SK-N-SH (cell line): ENCODE measurements at regions not wholly inside any gene's neighbourhood (a gene's known extent, or its start where the extent isn't known, plus 50 kb on each side); places are given as distances from the start of the nearest gene placed in this dataset.
A peak's percentile ranks its signal among the peaks of the same experiment; 100 is the strongest.
"Not testable (repeated sequence)": the region's sequence is repeated elsewhere in the genome, so short reads cannot be mapped to it uniquely, and the experiment has no call there.

ENCODE experiments used
- CTCF ChIA-PET: fragments of 300-600, 350-600 bp; formaldehyde crosslinking; extraction: SDS; loops from one replicate; lab custom pipeline; 2021; lab: Yijun Ruan, JAX
- POLR2A ChIA-PET: fragments of 350-600 bp; sonication (Branson Sonifier 250); formaldehyde crosslinking; extraction: SDS; loops from one replicate; lab custom pipeline; 2020; ENCODE audit warnings: antibody characterized with exemption, inconsistent platforms; lab: Yijun Ruan, JAX
- DNase-seq: peaks from one replicate; pipeline ENCODE4 v3.0.0; 2012
- H2AFZ ChIP-seq: fragments of 200-600 bp; sonication (generic); 2 replicates; pipeline ENCODE4 v1.8.1; 2016; ENCODE audit warnings: antibody characterized with exemption, mild to moderate bottlenecking, low read depth
- H3F3A ChIP-seq: fragments of 200-600 bp; sonication (generic); replicated peaks from 2 replicates; pipeline ENCODE3; 2016; ENCODE audit warnings: antibody characterized with exemption, mild to moderate bottlenecking; ENCODE audit not compliant: insufficient read depth
- H3K27ac ChIP-seq, 2 experiments: fragments of 200-500 bp in 1 of 2; fragments of 200-600 bp in 1 of 2; sonication (Bioruptor generic) in 1 of 2; sonication (generic), shearing (Covaris generic) in 1 of 2; 2 replicates each; pipeline versions ENCODE4 v1.5.1 to v1.6.1; 2014 to 2016; ENCODE audit warnings: low read depth in 2 of 2, inconsistent platforms in 1 of 2, low read length in 1 of 2, mild to moderate bottlenecking in 1 of 2, mixed read lengths in 1 of 2
- H3K27me3 ChIP-seq: fragments of 200-600 bp; sonication (generic), shearing (Covaris generic); 2 replicates; pipeline ENCODE4 v1.6.1; 2016; ENCODE audit warnings: mixed run types; ENCODE audit not compliant: insufficient read depth
- H3K36me3 ChIP-seq, 2 experiments: fragments of 200-500 bp in 1 of 2; fragments of 200-600 bp in 1 of 2; sonication (Bioruptor generic) in 1 of 2; sonication (generic) in 1 of 2; replicated peaks in 1 of 2; 2 replicates each; pipeline versions ENCODE3 to v1.5.1; 2014 to 2016; ENCODE audit warnings: low read length in 1 of 2, mild to moderate bottlenecking in 1 of 2; ENCODE audit not compliant: insufficient read depth in 2 of 2, control insufficient read depth in 1 of 2
- H3K4me1 ChIP-seq, 2 experiments: fragments of 200-500 bp in 1 of 2; fragments of 200-600 bp in 1 of 2; sonication (Bioruptor generic) in 1 of 2; sonication (generic), shearing (Covaris generic) in 1 of 2; 2 replicates each; pipeline versions ENCODE4 v1.5.1 to v1.6.1; 2014 to 2016; ENCODE audit warnings: low read depth in 1 of 2, low read length in 1 of 2, mixed run types in 1 of 2; ENCODE audit not compliant: insufficient read depth in 2 of 2, control insufficient read depth in 1 of 2
- H3K4me2 ChIP-seq: fragments of 200-600 bp; sonication (generic), shearing (Covaris generic); 2 replicates; pipeline ENCODE4 v1.6.1; 2017; ENCODE audit warnings: mixed run types
- H3K4me3 ChIP-seq, 2 experiments: fragments of 200-500 bp in 1 of 2; fragments of 200-600 bp in 1 of 2; sonication (Bioruptor generic) in 1 of 2; sonication (generic), shearing (Covaris generic) in 1 of 2; 2 replicates each; pipeline versions ENCODE4 v1.5.1 to v1.8.1; 2014 to 2016; ENCODE audit warnings: low read depth in 2 of 2, inconsistent platforms in 1 of 2, low read length in 1 of 2, mild to moderate bottlenecking in 1 of 2, mixed read lengths in 1 of 2, moderate library complexity in 1 of 2
- H3K79me2 ChIP-seq: fragments of 200-600 bp; sonication (generic); 2 replicates; pipeline ENCODE4 v1.8.1; 2017; ENCODE audit warnings: mild to moderate bottlenecking; ENCODE audit not compliant: insufficient read depth
- H3K9ac ChIP-seq: fragments of 200-600 bp; sonication (generic); 2 replicates; pipeline ENCODE4 v1.6.1; 2017; ENCODE audit warnings: mixed run types
- H3K9me2 ChIP-seq: fragments of 200-600 bp; sonication (generic); 2 replicates; pipeline ENCODE4 v1.6.1; 2017; ENCODE audit warnings: mixed run types
- H3K9me3 ChIP-seq: fragments of 200-600 bp; sonication (generic); 2 replicates; pipeline ENCODE4 v1.6.1; 2017; ENCODE audit warnings: mixed run types, mild to moderate bottlenecking, moderate library complexity
- H4K20me1 ChIP-seq: fragments of 200-600 bp; sonication (generic); 2 replicates; pipeline ENCODE4 v1.6.1; 2017; ENCODE audit warnings: mild to moderate bottlenecking, mixed run types; ENCODE audit not compliant: insufficient read depth
- CHD2 ChIP-seq: fragments of 150-350 bp; IDR thresholded peaks from 2 replicates; pipeline ENCODE4 v1.6.1; 2018; ENCODE audit warnings: low read length; ENCODE audit not compliant: partially characterized antibody
- CTCF ChIP-seq: fragments of 200-600 bp; sonication (generic); IDR thresholded peaks from 2 replicates; pipeline ENCODE4 v1.6.1; 2017; ENCODE audit warnings: antibody characterized with exemption, mild to moderate bottlenecking, moderate library complexity
- ELF1 ChIP-seq: IDR thresholded peaks from 2 replicates; pipeline ENCODE4 v1.4.0; 2012
- EP300 ChIP-seq, 2 experiments: IDR thresholded peaks; 2 replicates each; pipeline versions ENCODE4 v1.4.0 to v1.6.1; 2012; ENCODE audit warnings: borderline replicate concordance in 1 of 2, low read depth in 1 of 2, low read length in 1 of 2
- EZH2phosphoT487 ChIP-seq: fragments of 200-600 bp; sonication (generic); IDR thresholded peaks from 2 replicates; pipeline ENCODE4 v1.6.1; 2017; ENCODE audit warnings: low read depth, mixed run types, mild to moderate bottlenecking, antibody characterized with exemption, moderate library complexity, borderline replicate concordance
- FOSL2 ChIP-seq: IDR thresholded peaks from 2 replicates; pipeline ENCODE4 v1.4.0; 2012; ENCODE audit warnings: low read depth, mild to moderate bottlenecking, moderate library complexity, borderline replicate concordance
- GABPA ChIP-seq: IDR thresholded peaks from 2 replicates; pipeline ENCODE4 v1.4.0; 2012; ENCODE audit warnings: low read depth, mild to moderate bottlenecking
- IRF3 ChIP-seq: fragments of 150-350 bp; IDR thresholded peaks from 2 replicates; pipeline ENCODE4 v1.6.1; 2016; ENCODE audit warnings: mild to moderate bottlenecking, low read depth, low read length
- JUND ChIP-seq: IDR thresholded peaks from 2 replicates; pipeline ENCODE4 v1.4.0; 2012
- MAX ChIP-seq: IDR thresholded peaks from 2 replicates; pipeline ENCODE4 v1.4.0; 2012; ENCODE audit warnings: low read depth
- MXI1 ChIP-seq: IDR thresholded peaks from 2 replicates; pipeline ENCODE4 v1.6.1; 2012; ENCODE audit warnings: mild to moderate bottlenecking, low read depth, low read length, improper control_type of control experiment
- NFIC ChIP-seq: IDR thresholded peaks from 2 replicates; pipeline ENCODE4 v1.4.0; 2012; ENCODE audit warnings: borderline replicate concordance
- PBX3 ChIP-seq: IDR thresholded peaks from 2 replicates; pipeline ENCODE4; 2012
- RCOR1 ChIP-seq: fragments of 150-350 bp; IDR thresholded peaks from 2 replicates; pipeline ENCODE4 v1.6.1; 2017; ENCODE audit warnings: antibody characterized with exemption, low read length
- RFX5 ChIP-seq: IDR thresholded peaks from 2 replicates; pipeline ENCODE4 v1.6.1; 2012; ENCODE audit warnings: mild to moderate bottlenecking, improper control_type of control experiment, low read length
- RXRA ChIP-seq: IDR thresholded peaks from 2 replicates; pipeline ENCODE4 v1.4.0; 2012; ENCODE audit warnings: low read depth, mild to moderate bottlenecking, borderline replicate concordance
- SMC3 ChIP-seq: IDR thresholded peaks from 2 replicates; pipeline ENCODE4 v1.6.1; 2012; ENCODE audit warnings: low read depth, low read length, improper control_type of control experiment
- TCF12 ChIP-seq: IDR thresholded peaks from 2 replicates; pipeline ENCODE4 v1.4.0; 2012
- TEAD4 ChIP-seq: IDR thresholded peaks from 2 replicates; pipeline ENCODE4 v1.4.0; 2012; ENCODE audit warnings: mild to moderate bottlenecking, borderline replicate concordance; ENCODE audit not compliant: insufficient read depth
- USF1 ChIP-seq: IDR thresholded peaks from 2 replicates; pipeline ENCODE4 v1.4.0; 2012; ENCODE audit warnings: low read depth, borderline replicate concordance
- WGBS: methylation state at CpG from one replicate; pipeline ENCODE4 v1.1.6; 2017; ENCODE audit warnings: low lambda C conversion rate; 5-methylcytosine and 5-hydroxymethylcytosine counted together

- peaks cover 5% of the 10 kb centered on the region for H3F3A ChIP-seq
- DNase-seq, result peak; percentile 4
- H3K36me3 ChIP-seq, result no peaks in the 10 kb centered on the region
- ChIA-PET CTCF (interaction anchor here (1.0 to 8.0 kb wide), 4 partner anchors 24 to 148 kb away, joined by 3 to 44 read pairs (median 3); no protein-coding TSS in a partner anchor), POLR2A (no interaction called here)
- H3K79me2 ChIP-seq, result no peaks in the 10 kb centered on the region
- no peak overlapping the region for H3K27ac ChIP-seq
- no peak overlapping the region for H3K4me3 ChIP-seq
- H3K9me2 ChIP-seq, result no peaks in the 10 kb centered on the region
- no peaks in the 10 kb centered on the region for H3K4me1 ChIP-seq
- H3K27me3 ChIP-seq, result no peaks in the 10 kb centered on the region
- H3K9me3 ChIP-seq, result no peaks in the 10 kb centered on the region
- no peak overlapping the region for H3K9ac ChIP-seq
- 69% methylated on average over 14 of the region's 14 CpGs for whole genome bisulfite sequencing
- H3K4me2 ChIP-seq, result no peak overlapping the region
- H2AFZ ChIP-seq, result no peak overlapping the region
- TF ChIP-seq RCOR1 (no peak), NFIC (no peak), TCF12 (no peak), EP300 (IDR thresholded peaks at IDR 0.05; ENCODE audit: borderline replicate concordance in 1 of 2, low read depth in 1 of 2, low read length in 1 of 2) (no peak), TEAD4 (no peak), GABPA (no peak), JUND (no peak), IRF3 (no peak), MAX (no peak), MXI1 (no peak), USF1 (no peak), EZH2phosphoT487 (no peak), PBX3 (no peak), SMC3 (no peak), FOSL2 (no peak), ELF1 (no peak), CTCF (no peak), CHD2 (no peak), RFX5 (no peak), RXRA (no peak)
- no peaks in the 10 kb centered on the region for H4K20me1 ChIP-seq
Observed at GRCh38 chr7:4607311-4607729, 74.8 kb upstream of the FOXK1 start.

- H3K9me2 ChIP-seq, result not testable (repeated sequence)
Observed at GRCh38 chr7:4609576-4609975, 72.5 kb upstream of the FOXK1 start.

More at GRCh38 chr7:4609576-4609975, 72.5 kb upstream of the FOXK1 start:
- H2AFZ ChIP-seq, H4K20me1 ChIP-seq, H3K9ac ChIP-seq, H3K36me3 ChIP-seq, DNase-seq, H3K4me3 ChIP-seq, H3K27me3 ChIP-seq, POLR2A ChIA-PET, H3K79me2 ChIP-seq, H3K27ac ChIP-seq, H3K4me1 ChIP-seq, H3K4me2 ChIP-seq, H3K9me3 ChIP-seq, H3F3A ChIP-seq: not testable (repeated sequence)
- CTCF ChIA-PET, result interaction anchor here (0.7 to 8.0 kb wide), 4 partner anchors 22 to 142 kb away, joined by 3 to 44 read pairs (median 4); no protein-coding TSS in a partner anchor
- 77% methylated on average over 7 of the region's 7 CpGs for WGBS
